Mesenteric fat pad (tissue), 1 donor: ENCODE measurements at regions not wholly inside any gene's neighbourhood (a gene's known extent, or its start where the extent isn't known, plus 50 kb on each side); places are given as distances from the start of the nearest gene placed in this dataset.
"Not testable (repeated sequence)": the region's sequence is repeated elsewhere in the genome, so short reads cannot be mapped to it uniquely, and the experiment has no call there.

Experiments
- DNase-seq: peaks from one replicate; pipeline ENCODE4 v3.0.0-alpha.2; 2020; ENCODE audit warnings: low spot score
- donor health status: DM: yes; HTN: yes; CAD: no.

DNA sequence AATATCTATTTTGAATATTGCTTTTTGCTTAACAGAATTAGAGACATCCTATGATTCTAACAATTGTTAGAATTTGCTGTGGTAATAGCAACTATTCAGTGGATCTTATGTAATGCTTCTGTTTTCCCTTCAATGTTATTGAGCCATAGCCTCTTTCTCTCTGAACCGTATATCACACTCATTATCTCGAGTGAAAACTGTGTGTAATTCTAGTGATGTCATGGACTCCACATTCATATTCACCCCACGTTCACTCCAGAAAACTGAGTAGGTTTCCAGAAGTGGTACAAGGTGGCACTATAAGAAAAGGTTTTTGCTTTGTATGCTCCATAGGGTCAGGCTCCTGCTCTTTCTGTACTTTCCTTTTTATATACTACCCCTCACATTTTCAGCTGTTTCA is 534.3 kb upstream of the PABPC4L start:
- DNase-seq: no peak

DNA sequence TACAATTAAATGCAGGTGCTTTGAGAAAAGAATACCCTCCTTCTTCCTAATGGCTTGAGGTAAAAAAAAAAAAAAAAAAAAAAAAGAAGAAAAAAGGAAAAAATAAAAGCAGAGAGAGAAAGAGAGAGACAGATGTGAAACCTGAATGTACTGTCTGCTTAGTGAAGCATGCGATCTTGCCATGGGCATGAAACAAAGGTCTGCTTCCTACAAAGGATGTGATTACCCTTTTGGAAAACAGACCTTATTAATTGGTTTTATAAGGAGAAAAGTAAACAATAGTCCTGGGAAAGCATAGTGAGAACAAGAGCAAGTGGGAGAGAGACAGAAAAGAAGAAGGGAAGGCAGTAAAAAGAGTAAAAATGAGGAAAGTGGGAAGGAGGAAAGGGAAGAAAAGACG is 526.1 kb upstream of the PABPC4L start:
- no peak for DNase-seq

DNA sequence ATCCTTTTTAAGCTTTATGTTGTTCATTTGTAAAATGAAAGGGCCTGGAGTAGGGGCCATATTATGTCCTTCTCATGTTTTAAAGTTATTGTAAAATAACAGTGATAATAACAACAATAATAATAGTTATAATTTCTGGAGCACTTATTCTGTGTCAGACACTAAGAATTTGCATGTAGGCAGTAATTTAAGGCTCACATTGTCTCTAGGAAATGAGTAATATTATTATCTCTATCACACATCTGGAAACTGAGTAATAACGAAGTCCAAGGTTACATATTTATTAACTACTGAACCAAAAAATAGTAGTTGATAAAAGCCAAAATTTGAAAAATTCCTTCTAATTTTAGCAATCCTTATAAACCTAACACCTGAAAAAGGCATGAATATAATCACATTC is 520.7 kb upstream of the PABPC4L start:
- DNase-seq: no peak

DNA sequence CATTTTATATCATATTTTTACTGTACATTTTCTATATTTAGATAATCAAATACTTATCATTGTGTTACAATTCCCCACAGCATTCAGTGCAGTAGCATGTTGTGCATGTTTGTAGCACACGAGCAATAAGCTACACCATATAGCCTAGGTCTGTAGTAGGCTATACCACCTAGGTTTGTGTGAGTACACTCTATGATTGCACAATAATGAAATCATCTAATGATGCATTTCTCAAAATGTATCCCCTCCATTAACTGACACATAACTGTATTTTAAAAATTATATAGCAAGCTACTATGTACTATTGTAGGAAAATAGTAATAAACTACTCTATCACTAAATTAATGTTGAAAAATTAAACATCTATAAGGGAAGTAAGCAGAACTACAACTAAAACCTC is 518.4 kb upstream of the PABPC4L start:
- no peak for DNase-seq

DNA sequence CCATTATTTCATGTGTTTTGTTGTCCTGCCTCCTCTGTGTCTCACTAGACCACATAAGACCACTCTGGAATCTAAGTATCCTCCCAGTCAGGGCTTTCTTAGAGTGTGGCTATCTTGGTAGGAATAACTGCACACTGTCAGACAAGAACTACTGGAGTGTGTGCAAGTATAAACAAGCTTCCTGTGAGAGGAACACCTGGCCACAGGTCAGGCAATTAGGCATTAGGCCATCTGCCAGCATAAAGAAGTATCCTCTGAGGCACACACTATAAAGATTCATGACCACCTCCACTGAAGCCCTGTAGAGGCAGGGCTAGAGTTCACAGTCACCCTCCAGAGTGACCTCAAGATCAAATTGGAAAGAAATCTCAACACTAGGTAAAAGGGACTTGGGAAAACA is 507.0 kb upstream of the PABPC4L start:
- no peak for DNase-seq

DNA sequence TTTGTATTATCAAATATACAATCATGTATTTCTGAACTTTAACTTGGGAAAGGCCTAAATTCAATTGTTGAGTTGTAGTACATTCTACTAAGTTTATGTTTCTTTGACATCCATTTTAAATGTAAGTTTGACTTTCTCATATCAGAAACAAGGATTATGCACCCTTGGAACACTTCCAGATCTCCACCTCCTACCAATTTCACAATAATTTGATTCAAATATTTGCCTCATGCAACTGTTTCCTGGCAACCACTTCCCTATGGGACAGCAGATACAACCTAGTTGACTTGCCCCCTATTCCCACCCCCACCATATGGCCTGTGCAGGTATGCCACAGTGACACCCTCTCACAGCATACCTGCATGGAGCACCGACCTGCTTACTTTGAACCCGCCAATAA is 506.4 kb upstream of the PABPC4L start:
- DNase-seq: no peak

DNA sequence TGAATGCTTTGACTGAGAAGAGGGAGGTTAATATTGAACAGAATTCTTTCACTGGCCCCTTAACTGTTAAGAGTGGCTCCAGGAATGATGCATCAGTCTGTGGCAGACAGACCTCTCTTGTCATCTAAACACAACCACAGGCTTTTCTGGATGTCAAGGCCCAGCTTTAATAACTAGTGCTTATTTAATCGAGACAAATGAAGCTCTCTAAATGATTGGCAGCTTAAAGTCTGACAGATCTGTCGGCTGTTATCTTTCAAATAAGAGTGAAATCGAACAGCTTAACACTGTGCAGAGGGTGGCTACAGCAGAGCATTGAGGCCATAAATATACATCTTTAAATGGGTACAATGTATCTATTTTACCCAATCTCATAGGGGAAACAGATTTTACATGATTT is 500.8 kb upstream of the PABPC4L start:
- DNase-seq: no peak

DNA sequence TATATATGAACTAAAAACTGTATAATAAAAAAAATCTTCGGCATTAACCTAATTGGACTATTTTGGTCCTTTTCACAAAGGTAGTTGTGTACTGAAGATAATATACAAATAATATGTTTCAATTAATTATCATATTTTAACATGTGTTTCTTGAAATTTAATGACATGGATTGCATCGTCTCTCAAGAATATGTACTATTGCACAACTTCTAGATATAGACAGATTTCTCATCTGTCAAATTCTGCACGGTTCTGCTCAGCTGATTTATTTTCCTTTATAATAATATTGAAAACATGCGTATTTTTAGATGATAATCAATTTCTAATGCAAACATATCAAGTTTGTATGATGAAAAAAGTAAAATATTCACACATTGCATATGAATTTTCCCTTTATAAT is 498.7 kb upstream of the PABPC4L start:
- no peak for DNase-seq

DNA sequence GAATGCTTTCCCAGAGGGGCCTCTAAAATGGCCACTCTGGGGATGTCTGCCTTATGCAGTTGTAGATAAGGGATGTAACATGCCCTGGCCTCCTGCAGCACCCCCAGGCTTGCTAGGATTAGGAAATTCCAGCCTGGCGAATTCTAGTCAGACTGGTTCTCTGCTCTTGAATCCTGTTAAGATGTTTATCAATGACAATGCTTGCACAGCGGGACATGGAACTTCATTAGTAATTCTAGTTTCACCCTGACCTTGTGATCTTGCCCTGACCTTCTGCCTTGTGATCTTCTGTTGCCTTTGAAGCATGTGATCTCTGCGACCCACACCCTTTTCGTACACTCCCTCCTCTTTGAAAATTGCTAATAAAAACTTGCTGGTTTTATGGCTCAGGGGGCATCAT is 497.2 kb upstream of the PABPC4L start:
- DNase-seq: not testable (repeated sequence)

DNA sequence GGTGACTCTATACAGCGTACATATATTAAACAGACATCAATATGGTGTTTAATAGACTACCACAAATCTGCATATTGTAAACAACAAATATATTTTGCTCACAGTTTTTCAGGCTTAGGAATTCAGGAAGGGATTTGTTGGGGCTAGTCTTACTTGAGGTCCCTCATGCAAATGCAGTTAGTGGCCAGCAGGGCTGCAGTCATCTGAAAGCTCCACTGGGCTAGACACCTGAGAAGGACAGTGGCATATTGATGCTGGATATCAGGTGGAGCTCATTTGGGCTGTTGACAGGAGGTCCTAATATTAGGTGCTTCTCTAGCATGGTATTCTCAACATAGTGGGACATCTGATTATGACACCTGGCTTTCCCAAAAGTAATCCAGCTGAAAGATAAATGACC is 493.8 kb upstream of the PABPC4L start:
- DNase-seq: no peak

DNA sequence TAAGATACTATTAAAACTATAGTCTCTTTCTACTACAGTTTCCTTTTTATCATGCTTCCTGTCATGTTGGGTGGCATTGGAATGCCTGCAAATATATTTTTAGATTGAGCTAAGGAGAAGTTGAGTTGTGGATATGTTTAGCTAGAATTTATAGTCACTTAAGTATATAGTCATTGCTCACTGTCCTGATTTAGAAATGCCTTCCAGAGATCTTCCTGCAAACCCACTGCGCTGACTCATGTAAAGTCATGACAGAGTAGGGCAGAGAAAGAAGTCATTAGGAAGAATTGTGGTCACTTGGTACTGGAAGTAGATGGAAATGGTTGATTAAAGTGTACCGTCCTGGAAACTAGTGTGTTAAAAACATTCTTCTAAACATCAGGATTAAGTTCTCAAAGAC is 490.3 kb upstream of the PABPC4L start:
- DNase-seq: no peak

DNA sequence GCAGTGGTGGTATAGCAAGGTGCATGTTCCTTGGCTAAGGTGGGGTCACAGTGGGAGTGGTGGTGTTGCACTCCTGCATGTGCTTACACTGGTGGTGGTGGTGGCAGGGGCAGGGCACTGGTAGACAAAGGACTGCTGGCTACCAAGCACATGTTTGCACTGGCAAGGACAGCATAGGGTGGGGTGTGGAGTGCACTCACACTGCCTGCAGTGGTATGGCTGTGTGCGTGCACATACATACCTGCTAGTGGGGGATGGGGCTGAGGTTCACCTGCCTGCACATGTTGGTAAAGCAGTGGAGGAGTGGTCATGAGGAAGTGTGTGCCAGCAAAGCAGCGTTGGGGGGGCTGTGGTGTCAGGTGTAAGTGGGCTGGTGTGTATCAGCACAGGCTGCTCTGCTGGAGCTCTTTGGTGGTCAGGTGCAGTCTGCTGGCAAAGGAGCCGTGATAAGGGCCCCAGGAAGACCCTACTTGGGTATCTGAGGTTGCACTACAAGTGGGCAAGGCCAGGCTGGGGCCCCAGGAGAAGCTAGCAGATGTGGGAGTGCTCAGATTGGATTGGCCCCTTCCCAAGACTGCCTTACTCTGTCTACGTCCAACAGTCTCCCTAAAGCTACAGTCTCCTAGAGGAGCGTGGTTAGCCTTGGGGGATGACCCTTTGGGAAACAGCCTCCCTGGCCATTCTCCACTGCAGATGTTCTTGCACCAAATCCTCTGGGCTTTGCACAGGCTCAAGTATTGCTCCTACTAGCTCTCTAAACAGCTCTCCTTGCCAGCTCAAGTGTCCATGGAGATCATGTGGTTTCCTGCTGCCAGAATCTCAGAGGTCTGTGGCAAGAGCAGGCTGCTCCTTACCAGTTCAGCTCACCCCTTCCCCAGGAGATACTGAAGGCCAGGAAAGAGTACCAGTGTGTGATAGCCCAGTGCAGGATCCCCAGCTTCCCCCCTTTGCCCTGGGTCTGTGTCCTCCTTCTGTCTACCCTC is 486.3 kb upstream of the PABPC4L start:
- DNase-seq: no peak

DNA sequence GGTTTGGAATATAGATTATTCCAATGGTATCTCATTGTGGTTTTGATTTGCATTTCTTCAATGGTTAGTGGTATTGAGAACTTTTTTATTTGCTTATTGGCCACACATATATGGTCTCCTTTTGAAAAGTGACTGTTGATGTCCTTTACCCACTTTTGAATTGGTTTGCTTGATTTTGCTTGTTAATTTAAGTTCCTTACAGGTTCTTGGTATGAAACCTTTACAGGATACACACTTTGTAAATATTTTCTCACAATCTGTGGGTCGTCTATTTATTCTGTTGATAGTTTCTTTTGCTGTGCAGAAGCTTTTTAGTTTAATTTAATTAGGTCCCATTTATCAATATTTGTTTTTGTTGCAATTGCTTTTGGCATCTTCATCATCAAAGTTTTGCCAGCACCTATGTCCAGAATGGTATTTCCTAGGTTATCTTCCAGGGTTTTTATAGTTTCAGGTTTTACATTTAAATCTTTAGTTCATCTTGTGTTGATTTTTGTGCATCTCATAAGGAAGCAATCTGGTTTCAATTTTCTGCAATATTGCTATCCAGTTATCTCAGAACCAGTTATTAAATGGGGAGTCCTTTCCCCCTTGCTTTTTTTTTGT is 475.7 kb upstream of the PABPC4L start:
- no peak for DNase-seq

DNA sequence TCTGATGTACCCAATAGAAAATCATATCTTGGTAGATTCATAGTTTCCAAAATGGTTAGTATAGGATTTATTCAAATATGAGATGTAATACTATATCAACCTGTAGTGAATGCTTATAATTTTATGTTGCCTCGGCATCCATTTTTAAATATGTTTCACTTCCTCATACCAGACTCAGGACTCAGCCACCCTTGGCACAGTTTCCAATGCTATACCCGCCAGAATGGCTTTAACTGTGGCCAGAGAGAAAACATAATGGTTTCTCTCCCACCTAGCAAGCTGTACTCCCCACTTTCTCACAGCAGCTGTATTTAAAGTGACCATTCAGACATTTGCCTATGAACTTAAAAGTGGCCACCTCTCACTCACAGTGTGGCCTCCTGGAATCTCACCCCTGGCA is 466.6 kb upstream of the PABPC4L start:
- DNase-seq: no peak

DNA sequence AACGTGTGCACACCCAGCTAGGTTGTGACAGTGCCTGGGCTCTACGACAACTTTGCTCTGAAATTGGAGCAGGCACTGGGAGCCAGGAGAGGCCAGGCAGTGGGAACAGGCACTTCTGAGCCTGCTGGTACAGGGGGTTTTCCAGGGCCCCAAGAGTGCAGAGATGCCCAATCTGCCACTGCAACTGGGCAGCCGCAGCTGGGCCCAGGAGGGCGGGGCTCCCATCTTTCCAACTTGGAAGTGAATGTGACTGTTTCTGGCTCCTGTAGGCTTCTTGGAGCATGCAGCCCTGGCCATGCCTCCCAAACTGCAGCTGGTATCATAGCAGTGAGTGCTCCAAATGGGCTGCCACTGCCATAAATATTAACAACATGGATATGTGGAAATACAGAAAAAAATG is 465.1 kb upstream of the PABPC4L start:
- no peak for DNase-seq

DNA sequence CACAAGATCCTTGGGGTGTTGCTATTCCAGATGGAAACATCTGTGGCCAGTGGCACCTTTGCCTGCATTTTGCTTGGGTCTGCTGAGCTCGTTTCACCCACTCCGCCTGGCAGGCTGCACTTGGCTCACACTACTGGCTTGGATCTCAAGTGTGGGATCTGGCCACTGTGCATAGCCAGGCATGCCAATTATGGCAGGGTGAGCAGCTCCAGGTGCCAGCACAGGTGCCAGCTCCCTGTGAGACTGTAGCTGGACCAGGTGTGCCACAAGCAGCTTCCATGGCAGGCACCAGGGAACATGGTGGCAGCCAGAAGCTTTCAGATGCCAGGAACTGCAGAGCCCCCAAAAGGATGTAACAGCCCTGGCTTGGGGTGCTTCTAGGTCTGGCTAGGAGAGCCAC is 463.8 kb upstream of the PABPC4L start:
- DNase-seq: no peak

DNA sequence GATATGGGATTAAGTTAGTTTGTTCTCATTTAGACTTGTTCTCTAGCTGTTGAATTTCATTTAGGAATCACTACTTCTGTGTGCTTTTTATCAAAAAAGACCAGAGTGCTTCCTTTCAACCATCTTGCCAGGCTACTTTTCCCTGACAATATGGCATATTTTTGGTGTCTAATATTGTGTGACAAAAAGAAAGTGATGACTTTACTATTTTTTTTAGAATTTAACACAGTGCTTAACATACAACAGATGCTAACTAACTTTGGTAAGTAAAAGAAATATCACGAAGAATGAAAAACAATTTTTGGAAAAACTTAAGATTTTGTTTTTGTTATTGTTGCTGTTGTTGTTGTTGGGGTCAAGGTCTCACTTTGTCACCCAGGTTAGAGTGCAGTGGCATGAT is 462.2 kb upstream of the PABPC4L start:
- no peak for DNase-seq

DNA sequence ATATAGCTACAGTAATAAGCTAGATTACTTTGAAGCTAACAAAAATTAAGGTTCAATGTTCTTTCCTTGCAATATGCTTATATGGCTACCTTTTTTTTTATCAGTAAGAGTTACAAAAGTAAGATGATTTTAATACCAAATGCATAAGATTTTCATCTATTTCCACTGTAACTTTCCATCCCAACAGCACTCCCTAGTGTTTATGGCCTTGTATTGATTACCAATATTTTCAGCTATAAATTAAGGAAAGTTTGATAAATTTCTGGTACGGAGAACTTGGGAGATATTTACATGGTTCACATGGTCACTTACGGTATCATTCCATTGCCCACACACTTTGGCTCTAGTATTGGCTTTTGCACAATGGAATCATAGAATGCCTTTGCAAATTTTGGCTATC is 448.9 kb upstream of the PABPC4L start:
- DNase-seq: no peak

DNA sequence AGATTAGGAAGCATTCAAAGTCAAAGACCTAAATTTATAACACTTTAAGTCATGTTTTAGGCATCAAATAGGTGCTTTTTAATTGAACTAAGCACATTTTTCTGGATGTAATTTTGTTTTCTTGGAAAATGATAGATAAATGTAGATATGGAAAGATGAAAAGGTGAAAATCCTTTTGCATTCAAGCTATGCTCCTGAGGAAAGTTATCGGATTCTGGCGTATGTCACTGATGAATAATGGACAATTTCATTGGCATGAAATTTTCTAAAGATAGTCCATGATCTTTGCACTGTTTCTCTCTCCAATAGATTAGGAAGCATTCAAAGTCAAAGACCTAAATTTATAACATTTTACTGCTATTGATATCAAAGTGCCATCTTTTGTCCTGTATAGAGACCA is 444.2 kb upstream of the PABPC4L start:
- no peak for DNase-seq

DNA sequence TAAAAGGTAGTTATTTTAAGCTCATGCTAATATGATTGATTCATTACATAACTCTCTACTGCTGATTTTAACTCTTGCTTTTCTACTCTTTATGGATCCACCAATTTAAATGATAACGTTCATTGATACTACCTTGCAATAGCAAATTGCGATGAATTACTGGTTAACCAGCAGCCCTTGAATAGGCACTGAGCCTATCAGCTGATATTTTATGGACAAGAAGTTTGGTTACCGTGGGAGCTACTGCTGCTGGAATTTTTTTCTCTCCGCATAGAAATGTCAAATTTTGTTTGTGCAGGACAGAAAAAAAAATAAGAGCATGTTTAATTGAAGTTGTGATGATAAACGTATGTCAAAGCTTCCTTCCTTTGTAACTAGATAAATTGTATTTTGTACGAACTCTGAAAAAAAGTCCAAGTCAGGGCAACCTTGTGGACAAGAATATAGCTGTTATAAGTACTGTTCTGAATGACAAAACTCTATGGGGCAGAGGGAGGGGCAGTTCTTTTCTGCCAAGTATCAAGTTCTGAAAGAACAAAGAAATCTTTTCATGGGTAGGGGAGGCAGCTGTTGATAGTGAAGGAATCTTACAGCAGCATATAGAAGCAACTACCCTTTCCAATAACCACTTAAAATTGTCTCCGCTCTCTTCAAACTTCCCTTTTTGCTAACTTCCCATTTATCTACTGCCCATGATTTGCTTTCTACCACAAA is 434.9 kb upstream of the PABPC4L start:
- DNase-seq: no peak

DNA sequence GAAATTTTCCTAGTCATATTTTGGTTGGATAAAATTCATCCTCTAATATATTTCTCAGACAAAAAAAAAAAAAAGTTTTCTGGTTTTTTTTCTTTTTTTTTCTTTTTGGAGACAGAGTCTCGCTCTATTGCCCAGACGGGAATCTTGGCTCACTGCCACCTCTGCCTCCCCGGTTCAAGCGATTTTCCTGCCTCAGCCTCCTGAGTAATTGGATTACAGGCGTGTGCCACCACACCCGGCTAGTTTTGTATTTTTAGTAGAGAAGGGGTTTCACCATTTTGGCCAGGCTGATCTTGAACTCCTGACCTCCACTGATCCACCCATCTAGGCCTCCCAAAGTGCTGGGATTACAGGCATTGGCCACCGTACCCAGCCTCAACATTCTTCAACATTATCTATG is 432.7 kb upstream of the PABPC4L start:
- DNase-seq: no peak

DNA sequence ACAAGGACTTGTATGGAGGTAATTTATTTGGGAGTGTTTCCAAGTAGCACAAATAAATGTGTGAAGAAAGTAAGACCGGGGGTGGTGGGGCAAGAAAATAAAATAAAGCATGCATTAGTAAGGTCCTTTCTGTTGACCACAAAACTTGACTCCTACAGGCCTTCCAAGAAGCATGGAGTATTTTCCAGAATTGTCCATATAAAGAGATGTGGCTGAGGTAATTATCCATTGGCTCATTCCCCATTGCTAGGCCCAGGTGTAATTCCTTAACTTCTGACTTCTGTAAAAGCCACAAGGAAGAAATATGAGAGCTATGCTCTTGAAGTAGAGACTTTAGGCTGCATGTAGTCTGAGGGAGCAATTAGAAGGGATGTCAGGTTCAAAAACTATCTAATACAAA is 430.5 kb upstream of the PABPC4L start:
- no peak for DNase-seq
